Hippocampal formation (tissue), 2 donors: ENCODE measurements at regions not wholly inside any gene's neighbourhood (a gene's known extent, or its start where the extent isn't known, plus 50 kb on each side); places are given as distances from the start of the nearest gene placed in this dataset.
"Not testable (repeated sequence)": the region's sequence is repeated elsewhere in the genome, so short reads cannot be mapped to it uniquely, and the experiment has no call there.

Experiments used
- DNase-seq, 2 donors: peaks; one replicate each; lab custom pipeline; 2025; lab: John Stamatoyannopoulos, UW

GRCh38 chr4:162943263-162943662 is 223.4 kb downstream of the NAF1 start:
- DNase-seq: no peak

GRCh38 chr4:162938738-162939485 is 227.8 kb downstream of the NAF1 start:
- DNase-seq: no peak

- DNase-seq: no peak
Observed at GRCh38 chr4:162935214-162935613, 231.5 kb downstream of the NAF1 start.

GRCh38 chr4:162931286-162931685 is 235.4 kb downstream of the NAF1 start:
- DNase-seq: no peak

- DNase-seq: no peak
Observed at GRCh38 chr4:162921178-162921785, 245.4 kb downstream of the NAF1 start.

GRCh38 chr4:162920649-162921048 is 246.0 kb downstream of the NAF1 start:
- DNase-seq: no peak

- no peak for DNase-seq
Observed at GRCh38 chr4:162912482-162912881, 254.2 kb downstream of the NAF1 start.

- no peak for DNase-seq
Observed at GRCh38 chr4:162911349-162911748, 255.3 kb downstream of the NAF1 start.

GRCh38 chr4:162909952-162910351 is 256.7 kb downstream of the NAF1 start:
- no peak for DNase-seq

GRCh38 chr4:162894387-162894786 is 272.3 kb downstream of the NAF1 start:
- no peak for DNase-seq

- no peak for DNase-seq
Observed at GRCh38 chr4:162891788-162892707, 274.6 kb downstream of the NAF1 start.

- DNase-seq: no peak
Observed at GRCh38 chr4:162878096-162878495, 288.6 kb downstream of the NAF1 start.

GRCh38 chr4:162874748-162875147 is 291.9 kb downstream of the NAF1 start:
- no peak for DNase-seq

GRCh38 chr4:162871990-162872389 is 294.7 kb downstream of the NAF1 start:
- DNase-seq: no peak

GRCh38 chr4:162869157-162869556 is 297.5 kb downstream of the NAF1 start:
- DNase-seq: no peak

GRCh38 chr4:162866565-162866964 is 300.1 kb downstream of the NAF1 start:
- DNase-seq: no peak

- DNase-seq: no peak
Observed at GRCh38 chr4:162865102-162865501, 301.6 kb downstream of the NAF1 start.

- no peak for DNase-seq
Observed at GRCh38 chr4:162853788-162854187, 312.9 kb downstream of the NAF1 start.

- no peak for DNase-seq
Observed at GRCh38 chr4:162852642-162853041, 314.0 kb downstream of the NAF1 start.

GRCh38 chr4:162851241-162851758 is 315.4 kb downstream of the NAF1 start:
- not testable (repeated sequence) for DNase-seq

GRCh38 chr4:162849937-162850336 is 316.8 kb downstream of the NAF1 start:
- no peak for DNase-seq

GRCh38 chr4:162847945-162848549 is 318.6 kb downstream of the NAF1 start:
- no peak for DNase-seq
